Calu3 (cell line): ENCODE measurements at regions not wholly inside any gene's neighbourhood (a gene's known extent, or its start where the extent isn't known, plus 50 kb on each side); places are given as distances from the start of the nearest gene placed in this dataset.
"Not testable (repeated sequence)": the region's sequence is repeated elsewhere in the genome, so short reads cannot be mapped to it uniquely, and the experiment has no call there.

Source experiments
- BruUV-seq: library from RNA; stranded (reverse); fragments of 400-500 nt; replicated peaks from 2 replicates; lab custom pipeline; 2021; lab: Mats Ljungman, UMichigan
- CTCF ChIA-PET: fragments of 300-600 bp; sonication (Branson Sonifier 250); formaldehyde crosslinking; loops from one replicate; lab custom pipeline; 2022; ENCODE audit warnings: antibody characterized with exemption; lab: Charles Lee
- DNase-seq: peaks from one replicate; pipeline ENCODE4 v3.0.0; 2022
- H3K27ac Mint-ChIP-seq: one replicate; pipeline ENCODE4 v1.8.0; 2022; ENCODE audit warnings: mixed read lengths; ENCODE audit not compliant: unreplicated experiment
- H3K27me3 Mint-ChIP-seq: one replicate; pipeline ENCODE4 v1.8.0; 2022; ENCODE audit warnings: mixed read lengths; ENCODE audit not compliant: unreplicated experiment
- H3K36me3 Mint-ChIP-seq: one replicate; pipeline ENCODE4 v1.8.0; 2022; ENCODE audit warnings: mild to moderate bottlenecking, moderate library complexity, mixed read lengths; ENCODE audit not compliant: insufficient read depth, unreplicated experiment
- H3K4me1 Mint-ChIP-seq: one replicate; pipeline ENCODE4 v1.8.0; 2022; ENCODE audit warnings: mild to moderate bottlenecking, low read depth, mixed read lengths; ENCODE audit not compliant: unreplicated experiment
- H3K4me3 Mint-ChIP-seq: one replicate; pipeline ENCODE4 v1.8.0; 2022; ENCODE audit warnings: mild to moderate bottlenecking, low read depth, moderate library complexity, mixed read lengths; ENCODE audit not compliant: unreplicated experiment
- H3K9me3 Mint-ChIP-seq: one replicate; pipeline ENCODE4 v1.8.0; 2022; ENCODE audit warnings: low read depth, mixed read lengths; ENCODE audit not compliant: unreplicated experiment
- intact Hi-C: fragments of 100-400 bp; cut with micrococcal nuclease; formaldehyde crosslinking; loops from one replicate; pipeline ENCODE4 v1.10.0; 2022; ENCODE audit not compliant: unreplicated experiment
- TF ChIP-seq, protein P1 (sequence below): fragments of 200-600 bp; IDR thresholded peaks from one replicate; pipeline ENCODE4 v1.8.0; 2022; ENCODE audit warnings: antibody characterized with exemption; ENCODE audit not compliant: unreplicated experiment

DNA sequence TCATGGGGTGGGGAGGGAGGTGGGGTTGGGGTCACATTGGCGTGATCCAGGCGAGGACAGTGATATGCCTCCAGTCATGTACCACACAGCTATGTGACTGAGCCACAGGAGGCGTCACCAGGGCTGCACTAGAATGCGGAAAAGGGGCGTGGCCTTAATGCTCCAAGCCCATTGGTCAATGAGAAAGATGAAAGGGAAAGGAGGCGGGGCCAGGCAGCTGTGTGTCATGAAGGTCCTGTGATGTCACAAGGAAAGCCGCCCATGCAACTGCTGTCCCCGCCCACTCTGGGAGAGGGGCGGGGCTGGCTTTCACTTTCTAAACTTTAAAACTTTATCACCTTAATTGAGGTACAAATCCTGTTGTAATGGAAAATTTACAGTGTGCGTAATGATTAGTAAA is 89.4 kb upstream of the ADCY2 start:
- H3K36me3 Mint-ChIP-seq, CTCF ChIA-PET, H3K27ac Mint-ChIP-seq, H3K9me3 Mint-ChIP-seq, H3K4me3 Mint-ChIP-seq, BruUV-seq, DNase-seq, H3K27me3 Mint-ChIP-seq, intact Hi-C loops, H3K4me1 Mint-ChIP-seq: not testable (repeated sequence)

DNA sequence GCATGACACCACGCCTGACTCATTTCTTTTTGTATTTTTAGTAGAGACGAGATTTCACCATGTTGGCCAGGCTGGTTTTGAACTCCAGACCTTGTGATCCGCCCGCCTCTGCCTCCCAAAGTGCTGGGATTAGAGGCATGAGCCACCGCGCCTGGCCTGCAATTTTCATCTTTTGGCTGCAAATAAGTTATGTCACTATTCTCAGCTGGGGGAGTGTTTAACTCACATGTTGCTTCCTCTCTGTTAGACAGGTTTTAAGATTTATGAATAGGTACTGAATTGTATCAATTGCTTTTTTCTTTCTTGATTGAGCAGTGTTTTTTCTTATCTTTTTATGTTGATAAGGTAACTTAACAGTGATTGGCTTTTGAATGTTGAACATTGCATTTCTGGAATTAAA is 88.2 kb upstream of the ADCY2 start:
- H3K27me3 Mint-ChIP-seq, intact Hi-C loops, H3K27ac Mint-ChIP-seq, H3K4me3 Mint-ChIP-seq, H3K36me3 Mint-ChIP-seq, BruUV-seq, H3K4me1 Mint-ChIP-seq, DNase-seq, CTCF ChIA-PET, H3K9me3 Mint-ChIP-seq: not testable (repeated sequence)

DNA sequence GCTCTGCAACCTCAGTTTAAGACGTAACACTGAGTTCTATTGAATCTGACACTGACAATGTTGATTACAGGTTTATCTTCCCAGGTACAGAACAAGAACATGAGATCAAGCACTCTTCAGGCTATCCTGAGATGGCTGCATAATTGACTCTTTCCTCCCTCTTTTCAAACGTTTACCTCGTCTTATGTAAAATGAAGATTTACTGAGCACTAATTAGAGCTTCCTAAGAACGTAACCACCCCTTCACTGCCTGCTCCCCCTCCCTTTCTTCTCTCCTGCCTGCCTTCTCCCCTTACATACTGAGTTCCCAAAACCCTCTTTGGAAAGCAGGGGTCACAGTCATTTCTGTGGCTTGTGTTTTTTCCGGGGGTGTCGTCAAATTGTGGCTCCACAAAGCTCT is 86.2 kb upstream of the ADCY2 start:
- BruUV-seq, H3K4me3 Mint-ChIP-seq, H3K27ac Mint-ChIP-seq, H3K27me3 Mint-ChIP-seq, H3K36me3 Mint-ChIP-seq, DNase-seq, H3K9me3 Mint-ChIP-seq, CTCF ChIA-PET, H3K4me1 Mint-ChIP-seq, intact Hi-C loops: not testable (repeated sequence)

DNA sequence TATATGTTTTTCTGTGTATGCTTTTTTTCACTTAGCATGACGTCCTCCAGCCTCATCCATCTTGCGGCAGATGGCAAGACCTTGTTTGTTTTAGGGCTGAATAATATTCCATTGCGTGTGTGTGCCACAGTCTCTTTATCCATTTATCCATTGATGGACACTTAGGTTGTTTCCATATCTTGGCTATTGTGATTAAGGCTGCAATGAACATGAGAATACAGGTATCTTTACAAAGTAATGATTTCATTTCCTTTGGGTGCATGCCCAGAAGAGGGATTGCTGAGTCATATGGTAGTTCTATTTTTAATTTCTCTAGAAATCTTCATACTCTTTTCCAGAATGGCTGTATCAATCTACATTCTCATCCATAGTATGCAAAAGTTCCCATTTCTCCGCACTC is 85.3 kb upstream of the ADCY2 start:
- H3K4me3 Mint-ChIP-seq, CTCF ChIA-PET, H3K4me1 Mint-ChIP-seq, H3K27me3 Mint-ChIP-seq, H3K27ac Mint-ChIP-seq, intact Hi-C loops, H3K9me3 Mint-ChIP-seq, DNase-seq, H3K36me3 Mint-ChIP-seq, BruUV-seq: not testable (repeated sequence)

DNA sequence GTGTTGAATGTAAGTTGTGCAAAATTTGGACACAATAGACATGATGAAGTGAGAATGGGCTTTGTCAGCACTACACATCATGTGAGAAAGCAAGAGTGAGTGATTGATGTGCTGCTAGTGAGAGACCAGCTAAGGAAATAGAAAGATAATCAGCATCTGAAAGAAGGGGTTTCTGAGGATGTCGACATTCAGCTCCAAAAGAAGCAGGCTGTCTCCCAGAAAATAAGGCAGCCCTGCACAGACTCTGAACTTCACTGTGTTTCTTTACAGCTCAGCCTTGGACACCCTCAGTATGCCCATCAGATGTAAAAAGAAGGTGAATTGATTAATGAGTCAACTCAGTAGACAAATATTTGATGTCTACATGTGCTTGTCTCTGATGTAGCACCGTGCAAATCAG is 80.8 kb upstream of the ADCY2 start:
- intact Hi-C loops, result no loop called here
- no peak overlapping the region for H3K4me3 Mint-ChIP-seq
- BruUV-seq, result no TSS peak
- no peaks in the 10 kb centered on the region for H3K36me3 Mint-ChIP-seq
- TF ChIP-seq, protein P1, sequence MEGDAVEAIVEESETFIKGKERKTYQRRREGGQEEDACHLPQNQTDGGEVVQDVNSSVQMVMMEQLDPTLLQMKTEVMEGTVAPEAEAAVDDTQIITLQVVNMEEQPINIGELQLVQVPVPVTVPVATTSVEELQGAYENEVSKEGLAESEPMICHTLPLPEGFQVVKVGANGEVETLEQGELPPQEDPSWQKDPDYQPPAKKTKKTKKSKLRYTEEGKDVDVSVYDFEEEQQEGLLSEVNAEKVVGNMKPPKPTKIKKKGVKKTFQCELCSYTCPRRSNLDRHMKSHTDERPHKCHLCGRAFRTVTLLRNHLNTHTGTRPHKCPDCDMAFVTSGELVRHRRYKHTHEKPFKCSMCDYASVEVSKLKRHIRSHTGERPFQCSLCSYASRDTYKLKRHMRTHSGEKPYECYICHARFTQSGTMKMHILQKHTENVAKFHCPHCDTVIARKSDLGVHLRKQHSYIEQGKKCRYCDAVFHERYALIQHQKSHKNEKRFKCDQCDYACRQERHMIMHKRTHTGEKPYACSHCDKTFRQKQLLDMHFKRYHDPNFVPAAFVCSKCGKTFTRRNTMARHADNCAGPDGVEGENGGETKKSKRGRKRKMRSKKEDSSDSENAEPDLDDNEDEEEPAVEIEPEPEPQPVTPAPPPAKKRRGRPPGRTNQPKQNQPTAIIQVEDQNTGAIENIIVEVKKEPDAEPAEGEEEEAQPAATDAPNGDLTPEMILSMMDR, result no peak
- H3K9me3 Mint-ChIP-seq, result peaks cover 12% of the 10 kb centered on the region
- DNase-seq, result no peak
- no peak overlapping the region for H3K27ac Mint-ChIP-seq
- H3K4me1 Mint-ChIP-seq, result no peaks in the 10 kb centered on the region
- no peaks in the 10 kb centered on the region for H3K27me3 Mint-ChIP-seq
- CTCF ChIA-PET, result no interaction called here

DNA sequence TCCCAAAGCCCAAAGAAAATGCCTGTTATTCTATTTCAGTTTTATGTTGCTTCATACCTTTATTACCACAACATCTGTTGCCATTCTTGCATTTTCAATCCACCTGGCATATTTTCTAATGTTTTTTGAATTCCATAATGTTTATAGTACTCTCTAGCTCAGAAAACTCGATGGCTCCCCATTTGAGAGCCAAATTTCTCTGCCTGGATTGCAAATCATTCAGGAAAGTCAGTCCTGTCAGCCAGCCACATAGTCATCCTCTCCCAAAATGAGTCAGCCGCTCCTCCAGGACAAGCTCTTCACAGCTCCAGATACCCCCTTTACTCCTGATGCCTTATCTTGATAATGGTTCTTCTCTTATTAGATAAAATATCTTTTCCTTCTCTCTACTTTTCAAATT is 78.2 kb upstream of the ADCY2 start:
- Mint-ChIP-seq H3K27me3 (no peaks in the 10 kb centered on the region), H3K27ac (no peak overlapping the region), H3K4me1 (no peaks in the 10 kb centered on the region), H3K9me3 (peaks cover 9% of the 10 kb centered on the region), H3K4me3 (no peak overlapping the region), H3K36me3 (no peaks in the 10 kb centered on the region)
- TF ChIP-seq, protein P1, result no peak
- CTCF ChIA-PET, result no interaction called here
- no peak for DNase-seq
- BruUV-seq, result no TSS peak
- intact Hi-C loops, result no loop called here
